ENCODE measurements at regions not wholly inside any gene's neighbourhood (a gene's known extent, or its start where the extent isn't known, plus 50 kb on each side); places are given as distances from the start of the nearest gene placed in this dataset.

GRCh38 chr16:86286991-86287663, 223.2 kb upstream of the FOXF1 start:
- no peak for DNase-seq

GRCh38 chr16:86287664-86288201, 222.6 kb upstream of the FOXF1 start:
- DNase-seq, result no peak

DNA sequence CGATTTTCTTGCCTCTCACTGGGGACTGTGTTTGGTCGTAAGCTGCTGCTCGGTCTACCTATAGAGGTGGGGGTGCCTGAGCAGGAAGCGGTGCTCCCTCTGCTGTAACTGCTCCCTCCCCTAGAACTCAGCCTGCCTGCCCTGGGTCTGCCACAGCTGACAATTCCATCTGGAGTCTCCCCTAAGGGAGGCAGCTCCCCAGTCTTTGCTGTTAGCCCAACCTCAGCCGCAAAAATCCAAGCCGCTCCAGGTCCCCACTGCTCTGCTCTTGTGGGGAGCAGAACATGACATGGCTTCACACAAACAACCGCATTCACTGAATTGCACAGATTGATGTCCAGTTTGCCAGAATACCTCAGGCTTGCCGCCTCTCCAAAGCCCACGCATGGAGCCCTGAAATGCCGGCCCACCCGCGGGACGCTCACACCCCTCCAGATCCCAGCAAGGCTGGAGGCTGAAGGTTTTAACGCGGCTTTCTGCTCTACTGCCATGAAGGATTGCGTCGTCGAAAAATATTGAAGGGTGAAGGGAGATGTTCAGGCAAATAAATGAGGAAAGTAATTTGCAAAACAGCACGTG, 221.5 kb upstream of the FOXF1 start:
- DNase-seq, result no peak

GRCh38 chr16:86289304-86289703, 221.0 kb upstream of the FOXF1 start:
- DNase-seq, result no peak

DNA sequence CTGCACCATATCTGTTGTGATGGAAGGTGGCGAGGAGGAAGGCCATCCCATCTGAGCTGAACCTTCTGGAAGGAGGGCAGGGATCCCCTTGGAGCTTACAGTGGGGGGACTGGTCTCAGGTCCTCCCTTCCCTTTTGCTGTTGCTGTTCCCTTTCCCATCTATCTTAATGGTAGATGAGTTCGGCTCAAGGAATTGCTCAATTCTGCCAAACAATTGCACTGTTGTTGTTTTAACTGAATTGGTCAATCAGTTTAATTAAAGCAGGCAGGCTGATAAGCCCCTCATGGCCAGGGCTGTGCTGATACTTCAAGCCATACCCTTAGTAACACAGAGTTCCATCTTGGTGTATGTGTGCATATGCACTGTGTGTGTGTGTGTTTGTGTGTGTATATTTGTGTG, 220.4 kb upstream of the FOXF1 start:
- DNase-seq, result no peak

DNA sequence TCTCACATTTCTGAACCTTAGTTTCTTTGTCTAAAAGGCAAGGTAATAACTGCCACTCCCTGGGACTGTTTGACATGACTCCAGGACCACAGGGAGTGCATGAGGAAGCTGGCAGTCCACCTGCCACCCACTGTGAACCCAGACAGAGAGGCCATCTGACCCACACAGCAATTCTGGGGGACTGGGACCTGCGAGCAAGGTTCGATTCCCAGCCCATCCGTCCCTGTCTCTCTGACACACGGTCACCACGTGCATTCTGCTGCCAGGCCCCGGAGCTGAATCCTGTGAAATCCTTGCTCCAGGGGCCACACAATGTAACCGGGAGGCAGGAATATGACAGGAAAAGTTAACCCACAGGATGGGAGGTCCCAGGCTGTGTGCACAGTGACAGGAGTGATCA, 218.8 kb upstream of the FOXF1 start:
- DNase-seq, result no peak

- DNase-seq, result no peak
Observed at GRCh38 chr16:86292171-86292775, 218.1 kb upstream of the FOXF1 start.

DNA sequence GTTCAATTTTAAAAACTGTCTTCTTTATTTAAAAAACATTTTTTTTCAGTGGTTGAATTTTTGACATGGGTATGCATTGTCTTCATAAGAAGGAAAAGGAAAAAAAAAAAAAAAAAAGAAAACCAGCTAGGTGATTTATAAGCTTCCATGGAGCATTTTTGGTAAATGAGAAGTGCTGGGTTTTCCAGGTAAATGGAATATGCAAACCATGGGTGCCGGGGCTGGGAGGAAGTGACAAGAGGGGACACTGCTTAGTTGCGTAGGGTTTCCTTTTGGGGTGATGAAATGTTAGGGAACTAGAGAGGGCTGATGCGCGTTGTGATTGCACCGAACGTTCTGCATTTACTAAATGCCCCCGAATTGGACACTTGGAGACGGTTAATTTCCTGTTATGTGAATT, 217.4 kb upstream of the FOXF1 start:
- DNase-seq, result no peak

DNA sequence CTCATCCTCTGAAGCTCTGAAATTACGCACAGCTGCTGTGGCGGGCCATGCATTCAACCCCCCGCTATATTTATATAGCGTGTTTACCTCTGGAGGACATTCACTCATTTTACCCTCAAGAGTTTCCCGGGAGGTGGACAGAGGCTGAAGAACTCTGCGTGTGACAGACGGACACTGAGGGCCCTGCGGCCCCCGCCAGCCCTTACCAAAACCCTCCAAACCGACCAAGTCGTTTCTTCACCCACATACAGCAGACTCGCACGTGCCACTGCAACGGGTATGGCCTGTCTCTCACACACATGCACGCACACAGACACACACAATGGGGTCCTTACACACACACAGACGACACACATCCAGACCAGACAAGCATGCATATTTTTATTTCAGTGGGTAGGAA, 216.4 kb upstream of the FOXF1 start:
- DNase-seq, result no peak

DNA sequence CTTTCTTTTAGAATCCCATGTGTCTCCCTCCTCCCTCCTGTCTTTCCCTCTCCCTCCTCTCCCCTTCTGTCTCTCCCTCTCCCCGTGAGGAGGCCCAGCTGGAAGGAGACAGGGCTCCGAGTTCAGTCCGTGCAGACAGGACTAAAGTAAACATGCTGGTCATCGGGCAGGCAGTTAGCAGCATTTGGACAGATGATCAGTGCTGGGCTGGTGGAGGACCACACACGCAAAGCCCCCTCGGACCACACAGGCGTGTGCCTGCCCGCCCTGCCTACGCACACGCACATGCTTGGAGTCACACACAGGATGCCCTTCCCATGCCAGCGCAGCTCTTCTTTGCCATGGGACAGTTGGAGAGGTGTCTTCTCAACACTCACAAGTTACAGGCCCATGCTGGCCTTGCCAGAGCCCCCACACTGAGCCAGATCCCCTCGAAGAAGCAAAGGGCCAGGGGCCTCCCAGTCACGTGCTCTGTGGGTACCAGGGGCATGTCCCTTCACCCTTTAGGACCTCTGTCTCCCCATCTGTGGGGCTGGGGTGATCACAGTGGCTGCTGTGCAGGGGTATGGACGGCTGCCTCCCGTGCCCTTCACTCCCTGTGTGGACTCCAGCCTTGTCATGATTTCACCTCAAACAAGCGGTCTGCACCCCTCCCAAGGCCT, 215.7 kb upstream of the FOXF1 start:
- DNase-seq, result no peak

- no peak for DNase-seq
Observed at GRCh38 chr16:86296256-86296655, 214.1 kb upstream of the FOXF1 start.

GRCh38 chr16:86297391-86297790, 212.9 kb upstream of the FOXF1 start:
- DNase-seq, result no peak

DNA sequence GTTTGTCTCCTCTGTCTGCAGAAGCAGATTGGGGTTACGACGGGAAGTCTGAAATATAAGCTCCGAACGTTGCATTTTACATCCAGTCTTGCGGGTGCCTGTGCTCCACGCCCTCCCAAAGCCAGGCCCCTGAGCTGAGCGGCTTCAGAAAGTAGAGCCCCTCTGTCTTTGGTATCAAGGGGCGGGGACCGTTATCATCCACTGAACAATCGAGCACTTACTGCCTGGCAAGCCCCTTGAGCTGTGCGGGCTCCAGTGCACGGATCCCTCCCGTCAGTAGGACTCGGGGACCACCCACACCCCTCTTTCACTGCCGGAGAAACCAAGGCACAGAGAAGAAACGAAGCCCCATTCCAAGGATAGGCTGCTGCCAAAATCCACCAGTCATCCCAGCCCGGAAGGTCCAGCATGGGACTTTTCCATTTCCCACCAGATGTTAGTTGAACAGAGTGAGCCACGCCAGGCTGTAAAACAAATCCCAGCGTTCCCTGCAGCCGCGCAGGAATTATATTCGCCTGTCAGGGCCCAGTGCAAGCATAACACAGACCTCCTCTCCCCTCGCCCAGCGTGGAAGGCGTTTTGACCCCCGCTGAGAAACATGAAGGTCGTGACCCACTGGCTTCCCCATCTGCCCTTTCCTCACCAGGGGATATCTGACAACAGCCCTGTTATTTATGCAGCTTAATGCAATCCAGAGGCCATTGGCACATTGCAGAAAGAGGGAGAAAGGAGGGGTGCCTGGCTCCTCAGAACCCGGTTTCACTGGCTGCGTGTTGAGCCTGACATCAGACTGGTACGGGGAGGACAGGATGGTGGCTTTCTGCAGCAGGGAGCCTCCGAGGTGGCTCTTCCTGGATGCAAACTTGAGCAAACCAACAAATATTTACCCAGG, 212.2 kb upstream of the FOXF1 start:
- DNase-seq, result no peak

DNA sequence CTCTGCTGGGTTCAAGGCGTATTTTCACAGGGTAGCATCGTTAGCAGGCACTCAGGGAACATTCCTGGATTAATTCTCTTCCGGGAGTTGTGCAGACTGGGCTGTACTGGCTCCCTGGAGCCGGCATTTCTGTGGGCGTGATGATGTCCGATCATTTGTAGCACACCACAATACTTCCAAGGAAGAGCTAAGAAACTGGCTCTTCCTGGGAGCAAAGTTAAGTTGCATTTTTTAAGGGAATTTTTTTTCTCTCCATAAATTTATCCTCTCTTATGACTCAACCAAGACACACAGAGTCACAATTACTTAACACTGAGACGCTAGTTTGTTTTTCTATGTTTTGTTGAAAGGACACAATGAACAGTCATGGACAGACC, 211.6 kb upstream of the FOXF1 start:
- no peak for DNase-seq

DNA sequence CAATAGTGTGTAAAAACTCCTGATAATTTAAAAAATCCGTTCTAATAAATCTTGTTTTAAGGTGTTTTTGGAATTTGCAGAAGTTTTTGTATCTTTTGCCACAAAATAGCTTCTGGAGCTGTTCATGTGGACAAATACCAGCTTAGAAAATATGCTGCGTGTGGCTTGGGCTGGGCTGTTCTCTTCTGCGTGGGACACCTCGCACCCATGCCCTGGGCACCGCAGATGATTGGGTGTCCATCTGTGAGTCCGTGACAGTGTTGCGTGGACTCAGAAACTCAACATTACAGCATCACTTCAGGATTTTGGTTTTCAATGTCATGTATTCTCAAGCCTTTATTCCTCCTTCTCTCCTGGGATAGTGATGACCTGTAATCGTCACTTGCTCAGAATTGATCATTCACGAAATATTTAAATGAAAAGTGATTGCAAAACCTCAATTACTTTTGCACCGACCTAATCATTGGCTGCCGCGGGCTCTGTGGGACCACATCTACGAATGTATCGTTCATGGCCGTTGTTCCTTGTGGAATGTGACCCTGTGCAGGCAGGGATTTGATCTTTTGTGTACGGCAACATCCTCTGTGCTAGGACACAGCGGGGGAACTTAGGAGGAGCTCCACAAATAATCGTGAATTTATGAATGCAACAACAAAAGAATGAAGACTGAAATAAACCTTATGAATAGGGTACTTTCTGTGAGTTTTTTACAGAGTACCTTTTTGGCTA, 210.3 kb upstream of the FOXF1 start:
- DNase-seq, result no peak

DNA sequence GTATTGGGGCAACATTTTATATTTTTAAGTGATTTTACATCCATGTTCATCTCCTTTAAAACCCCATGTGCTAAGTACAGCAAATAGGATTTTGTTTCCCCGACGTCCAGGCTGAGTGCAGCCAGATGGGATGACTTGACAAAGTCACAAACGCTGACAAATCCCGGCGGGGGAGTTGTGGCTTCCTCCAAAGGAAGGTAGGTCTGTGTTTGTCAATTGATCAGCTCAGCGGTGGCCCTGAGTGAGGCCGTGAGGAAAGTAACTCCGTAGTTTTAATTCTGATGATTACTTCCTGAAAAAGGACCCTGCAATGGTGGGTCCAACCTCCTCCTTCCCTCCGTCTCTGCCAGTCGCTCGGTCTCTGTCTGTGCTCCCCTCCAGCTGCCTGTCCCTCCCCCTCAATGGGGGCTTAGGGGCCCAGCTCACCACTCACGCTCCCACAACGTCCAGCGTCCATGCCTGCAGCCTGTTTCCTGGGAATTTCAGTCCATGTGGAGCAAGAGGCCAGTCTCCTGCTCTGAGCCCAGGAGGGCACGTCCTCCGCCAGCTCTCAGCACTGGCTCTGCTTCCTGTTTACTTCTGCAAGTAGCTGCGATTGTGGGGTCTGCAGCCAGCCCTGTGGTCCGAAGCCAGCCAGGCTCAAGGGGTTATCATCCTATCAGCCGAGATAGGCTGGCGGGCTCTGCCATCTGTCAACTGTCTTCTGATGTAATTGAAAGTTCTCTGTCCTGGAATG, 209.4 kb upstream of the FOXF1 start:
- no peak for DNase-seq

- DNase-seq, result no peak
Observed at GRCh38 chr16:86302421-86303109, 207.8 kb upstream of the FOXF1 start.

- DNase-seq, result no peak
Observed at GRCh38 chr16:86303787-86304678, 206.3 kb upstream of the FOXF1 start.

- no peak for DNase-seq
Observed at GRCh38 chr16:86304868-86305267, 205.5 kb upstream of the FOXF1 start.

DNA sequence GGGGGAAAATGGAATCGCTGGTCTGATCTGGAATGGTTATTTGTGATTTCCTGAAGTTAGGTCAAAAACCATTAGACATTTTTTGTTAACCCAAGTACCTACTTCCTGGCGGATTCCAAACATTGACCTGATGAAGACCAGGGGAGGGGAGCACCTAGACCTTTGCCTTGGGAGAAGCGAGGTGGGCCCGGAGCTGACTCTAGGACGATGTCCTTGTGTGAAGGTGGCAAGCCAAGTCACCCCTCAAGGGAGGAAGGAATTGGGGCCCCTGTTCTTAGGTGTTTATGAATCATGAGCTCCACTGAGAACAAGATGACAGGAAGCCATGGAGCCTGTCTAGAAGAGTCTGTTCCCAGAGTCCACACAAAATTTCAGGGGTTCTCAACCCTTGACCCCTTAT, 204.9 kb upstream of the FOXF1 start:
- DNase-seq, result no peak
